GM19455 (cell line): ENCODE measurements at regions not wholly inside any gene's neighbourhood (a gene's known extent, or its start where the extent isn't known, plus 50 kb on each side); places are given as distances from the start of the nearest gene placed in this dataset.
A peak's percentile ranks its signal among the peaks of the same experiment; 100 is the strongest.
"Not testable (repeated sequence)": the region's sequence is repeated elsewhere in the genome, so short reads cannot be mapped to it uniquely, and the experiment has no call there.

Experiments used
- ATAC-seq: cut with Tn5 transposase; IDR thresholded peaks from one replicate; pipeline ENCODE4 v1.9.1; 2021; ENCODE audit not compliant: unreplicated experiment

GRCh38 chr9:78707080-78707479 is 410.2 kb downstream of the PSAT1 start:
- peak; percentile 42 for ATAC-seq

- peak; percentile 93 for ATAC-seq
Observed at GRCh38 chr9:78707481-78707991, 410.6 kb downstream of the PSAT1 start.

GRCh38 chr9:78712903-78713613 is 416.1 kb downstream of the PSAT1 start:
- ATAC-seq = no peak

GRCh38 chr9:78713614-78714405 is 416.9 kb downstream of the PSAT1 start:
- no peak for ATAC-seq

- ATAC-seq = no peak
Observed at GRCh38 chr9:78714576-78714975, 417.7 kb downstream of the PSAT1 start.

- not testable (repeated sequence) for ATAC-seq
Observed at GRCh38 chr9:78719029-78719428, 422.1 kb downstream of the PSAT1 start.

- ATAC-seq = no peak
Observed at GRCh38 chr9:78724896-78725295, 428.0 kb downstream of the PSAT1 start.

GRCh38 chr9:78725503-78725902 is 428.6 kb downstream of the PSAT1 start:
- no peak for ATAC-seq

- ATAC-seq = no peak
Observed at GRCh38 chr9:78745331-78745730, 448.4 kb downstream of the PSAT1 start.

GRCh38 chr9:78746010-78746409 is 449.1 kb downstream of the PSAT1 start:
- ATAC-seq = no peak

- ATAC-seq = no peak
Observed at GRCh38 chr9:78753039-78753438, 456.1 kb downstream of the PSAT1 start.

- ATAC-seq = peak; percentile 69
Observed at GRCh38 chr9:78756813-78757510, 460.0 kb downstream of the PSAT1 start.

- ATAC-seq = no peak
Observed at GRCh38 chr9:78763424-78763823, 466.5 kb downstream of the PSAT1 start.

- no peak for ATAC-seq
Observed at GRCh38 chr9:78765861-78766260, 468.9 kb downstream of the PSAT1 start.

GRCh38 chr9:78767490-78767889 is 470.6 kb downstream of the PSAT1 start:
- no peak for ATAC-seq

- no peak for ATAC-seq
Observed at GRCh38 chr9:78769690-78770089, 472.8 kb downstream of the PSAT1 start.

- no peak for ATAC-seq
Observed at GRCh38 chr9:78775211-78775610, 478.3 kb downstream of the PSAT1 start.

- ATAC-seq = no peak
Observed at GRCh38 chr9:78775696-78776295, 478.9 kb downstream of the PSAT1 start.

GRCh38 chr9:78777747-78778146 is 480.8 kb downstream of the PSAT1 start:
- ATAC-seq = no peak

GRCh38 chr9:78778318-78778717 is 481.4 kb downstream of the PSAT1 start:
- ATAC-seq = no peak

GRCh38 chr9:78778861-78779374 is 482.0 kb downstream of the PSAT1 start:
- no peak for ATAC-seq
